GM18499 (cell line): ENCODE measurements at regions not wholly inside any gene's neighbourhood (a gene's known extent, or its start where the extent isn't known, plus 50 kb on each side); places are given as distances from the start of the nearest gene placed in this dataset.

Experiments
- ATAC-seq: cut with Tn5 transposase; IDR thresholded peaks from one replicate; pipeline ENCODE4 v1.9.1; 2021; ENCODE audit warnings: moderate number of reproducible peaks; ENCODE audit not compliant: insufficient read depth, unreplicated experiment

DNA sequence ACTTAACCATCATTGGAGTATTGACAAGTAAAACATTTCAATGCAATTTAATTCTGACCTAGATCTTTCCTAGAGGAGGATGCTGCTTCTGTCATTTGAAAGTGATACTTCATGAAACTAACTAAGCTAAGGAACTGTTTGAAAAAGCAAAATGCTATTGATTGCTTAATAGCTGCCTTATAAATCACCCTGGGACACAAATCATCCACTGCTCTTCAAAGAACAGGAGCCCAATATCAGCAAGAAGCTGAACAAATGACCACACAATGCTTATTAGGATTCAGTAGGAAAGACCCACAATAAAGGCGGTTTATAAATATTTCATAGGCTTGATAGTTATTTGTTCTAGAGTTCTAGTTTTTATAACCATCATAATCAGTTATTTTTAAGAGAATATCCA is 216.3 kb downstream of the TEX36 start:
- ATAC-seq: no peak

DNA sequence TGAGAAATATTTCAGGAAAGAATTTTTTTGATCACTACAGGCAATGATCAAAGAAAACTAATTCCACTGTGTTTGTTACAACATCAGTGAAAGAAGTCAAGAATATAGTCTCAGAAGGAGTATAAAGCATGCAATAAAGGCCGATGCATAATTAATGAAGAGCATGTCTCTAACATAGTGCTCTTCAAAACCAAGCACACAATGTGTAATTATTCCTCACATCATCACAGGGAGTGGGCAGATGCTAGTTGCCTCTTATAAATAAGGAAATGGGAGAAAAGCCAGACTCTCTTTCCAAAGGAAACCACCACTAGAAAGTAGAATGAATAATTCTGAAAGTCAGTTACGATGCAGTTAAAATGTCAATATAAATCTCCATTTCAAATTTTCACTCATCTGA is 220.1 kb downstream of the TEX36 start:
- no peak for ATAC-seq

DNA sequence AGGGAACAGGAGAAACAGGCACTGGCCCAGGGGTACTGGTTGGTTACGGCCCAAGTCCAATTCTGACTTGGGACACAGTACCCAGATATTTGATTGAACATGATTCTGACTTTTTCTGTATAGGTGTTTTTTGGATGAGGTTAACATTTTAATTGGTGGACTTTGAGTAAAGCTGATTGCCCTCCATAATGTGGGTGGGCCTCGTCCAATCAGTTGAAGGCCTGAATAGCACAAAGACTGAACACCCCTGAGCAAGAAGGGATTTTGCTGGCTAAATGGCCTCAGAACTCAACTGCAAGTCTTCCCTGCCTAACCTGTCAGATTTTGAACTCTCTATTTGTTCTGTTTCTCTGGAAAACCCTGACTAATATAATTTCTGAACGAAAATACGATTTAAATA is 222.6 kb downstream of the TEX36 start:
- no peak for ATAC-seq

DNA sequence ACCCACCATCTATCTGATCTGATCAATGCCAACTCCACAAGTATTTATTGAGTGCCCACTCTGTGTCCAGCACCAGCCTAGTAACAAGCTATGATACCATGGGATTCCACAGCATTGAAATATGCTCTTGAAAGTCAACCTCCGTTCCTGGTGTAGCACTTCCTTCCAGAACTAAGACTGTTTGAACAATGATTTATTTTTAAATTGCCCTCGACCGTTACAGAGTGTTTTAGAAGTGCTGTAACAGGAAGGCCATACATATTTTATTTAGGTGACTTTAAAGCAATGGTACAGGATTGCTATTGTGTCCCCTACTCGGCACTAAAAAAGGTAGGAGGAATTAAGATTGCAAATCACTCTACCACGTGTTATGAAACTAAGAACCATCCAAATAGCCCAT is 225.6 kb downstream of the TEX36 start:
- no peak for ATAC-seq

DNA sequence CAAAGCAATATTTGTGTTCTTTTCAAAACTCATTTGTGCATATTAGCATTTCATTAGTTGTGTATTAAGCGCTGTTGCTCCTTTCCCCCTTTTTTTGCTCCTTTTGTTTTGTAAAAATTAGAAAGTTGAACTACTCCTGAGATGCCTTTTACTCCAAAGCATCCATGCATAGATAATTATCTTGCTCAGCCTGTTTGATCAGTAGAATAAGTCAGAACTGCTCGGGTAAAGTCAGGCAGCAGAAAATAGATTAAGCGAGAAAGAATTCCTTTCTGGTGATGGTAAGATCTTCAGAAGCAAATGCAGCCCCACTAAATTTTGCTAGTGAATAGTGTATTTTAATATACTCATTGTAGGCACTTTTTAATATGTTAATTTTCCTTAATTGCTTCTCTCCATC is 227.1 kb downstream of the TEX36 start:
- ATAC-seq: no peak

DNA sequence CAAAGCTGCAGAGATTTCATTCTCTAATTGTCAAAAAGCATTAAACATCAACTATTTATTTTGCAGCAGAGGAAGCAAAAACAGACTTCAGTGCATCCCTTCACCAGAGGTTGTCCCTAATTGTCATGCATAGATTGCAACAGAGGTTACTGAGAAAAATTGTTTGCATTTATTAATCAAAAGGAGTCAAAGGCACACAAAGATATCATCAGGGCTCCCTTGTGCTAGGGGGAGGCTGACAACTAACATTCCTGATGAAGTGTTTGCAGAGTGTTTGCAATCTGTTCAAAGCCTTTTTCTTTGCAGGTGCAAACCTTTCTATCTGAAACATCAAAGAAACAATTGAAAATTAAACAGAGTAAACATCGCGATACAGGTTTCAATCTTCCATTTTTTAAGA is 227.5 kb downstream of the TEX36 start:
- no peak for ATAC-seq

DNA sequence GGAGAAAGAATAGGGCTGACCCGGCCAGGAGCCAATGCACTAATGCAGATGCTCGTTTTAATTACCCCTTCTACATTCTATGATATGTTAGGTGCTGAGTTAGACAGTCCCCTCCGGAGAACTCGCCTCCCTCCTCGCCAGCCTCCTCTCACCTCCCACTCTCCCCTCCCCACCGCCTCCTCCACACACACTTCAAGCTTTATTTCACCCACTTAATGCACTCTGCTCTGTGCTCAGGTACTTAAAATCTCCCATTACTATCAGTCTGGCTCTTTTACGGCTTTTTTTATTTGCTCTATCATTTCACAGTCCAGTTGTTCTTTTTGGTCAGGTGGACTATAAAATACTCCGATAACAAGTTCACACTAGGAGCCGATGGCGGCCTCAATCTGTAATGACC is 231.6 kb downstream of the TEX36 start:
- no peak for ATAC-seq

DNA sequence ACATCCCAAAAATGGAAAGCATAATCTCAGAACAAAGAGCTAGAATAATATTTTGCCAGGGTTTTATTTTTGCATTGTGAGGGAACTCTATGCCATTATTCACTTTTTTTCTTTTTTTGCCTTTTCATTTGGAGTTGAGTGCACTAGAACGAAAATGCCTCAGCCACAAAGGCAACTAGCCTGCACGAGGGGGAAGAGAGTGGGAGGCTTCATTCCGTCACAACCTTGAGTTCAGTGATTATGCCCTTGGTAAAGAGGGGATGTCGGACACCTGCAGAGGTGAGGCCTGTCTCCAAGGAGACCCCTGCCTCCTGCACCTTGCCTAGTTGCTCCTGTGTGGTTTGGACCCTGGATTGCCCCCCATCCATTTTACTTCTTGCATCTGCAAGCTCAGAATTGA is 232.7 kb downstream of the TEX36 start:
- no peak for ATAC-seq

DNA sequence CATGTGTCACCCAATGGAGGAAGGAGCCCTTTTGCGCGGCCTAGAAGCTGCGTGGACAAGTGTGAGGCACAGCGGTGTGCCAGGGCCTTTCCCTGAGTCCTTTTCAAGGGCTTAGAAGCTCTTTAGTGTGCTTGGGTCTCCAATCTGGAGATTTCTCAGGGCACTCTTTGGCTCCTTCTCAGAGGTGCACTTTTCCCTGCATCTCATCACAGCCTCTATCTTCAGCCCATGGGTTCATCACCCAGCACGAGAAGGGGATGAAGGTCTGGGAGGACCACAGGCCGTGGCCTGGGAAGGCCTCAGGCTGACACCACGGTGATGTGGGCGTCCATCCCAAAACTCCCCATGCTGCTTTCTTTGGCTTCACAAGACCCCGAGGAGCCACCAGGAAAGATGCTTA is 233.4 kb downstream of the TEX36 start:
- no peak for ATAC-seq

DNA sequence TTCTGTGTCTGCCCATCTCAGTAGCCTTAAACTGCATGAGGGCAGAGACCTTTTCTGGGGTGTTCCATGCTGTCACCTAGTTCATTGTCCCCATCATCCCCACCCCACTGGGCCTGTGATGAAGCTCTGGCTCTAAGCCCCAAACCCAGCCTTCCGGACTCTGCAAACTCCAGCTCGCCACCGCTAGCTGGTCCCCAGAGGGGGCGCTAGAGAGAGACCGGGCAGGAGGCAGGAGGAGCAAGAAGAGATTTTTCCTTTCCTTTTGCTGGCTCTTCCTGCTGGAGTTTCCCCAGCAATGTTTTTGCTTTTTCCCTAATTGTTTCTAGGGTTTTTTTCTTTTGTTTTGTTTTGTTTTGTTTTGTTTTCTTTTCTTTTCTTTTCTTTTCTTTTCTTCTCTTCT is 234.4 kb downstream of the TEX36 start:
- no peak for ATAC-seq

DNA sequence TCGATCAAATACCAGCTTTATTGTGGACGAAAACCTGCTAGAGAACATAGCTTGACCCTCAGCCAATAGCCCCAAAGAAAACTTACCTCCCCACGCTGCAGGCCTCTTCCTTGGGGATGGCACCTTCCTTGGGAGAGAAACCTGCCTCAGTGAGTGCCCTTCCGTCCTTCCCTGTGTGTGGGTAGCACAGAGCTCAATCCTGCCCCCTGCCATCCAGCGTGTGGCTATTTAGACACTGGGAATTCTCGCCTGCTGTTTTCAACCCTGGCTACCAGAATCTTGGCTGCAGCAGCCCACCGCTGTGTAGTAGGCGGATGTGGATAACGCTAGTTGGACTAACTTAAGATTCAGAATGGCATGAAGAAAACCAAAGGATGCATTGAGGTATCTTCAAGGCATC is 238.2 kb downstream of the TEX36 start:
- ATAC-seq: no peak

DNA sequence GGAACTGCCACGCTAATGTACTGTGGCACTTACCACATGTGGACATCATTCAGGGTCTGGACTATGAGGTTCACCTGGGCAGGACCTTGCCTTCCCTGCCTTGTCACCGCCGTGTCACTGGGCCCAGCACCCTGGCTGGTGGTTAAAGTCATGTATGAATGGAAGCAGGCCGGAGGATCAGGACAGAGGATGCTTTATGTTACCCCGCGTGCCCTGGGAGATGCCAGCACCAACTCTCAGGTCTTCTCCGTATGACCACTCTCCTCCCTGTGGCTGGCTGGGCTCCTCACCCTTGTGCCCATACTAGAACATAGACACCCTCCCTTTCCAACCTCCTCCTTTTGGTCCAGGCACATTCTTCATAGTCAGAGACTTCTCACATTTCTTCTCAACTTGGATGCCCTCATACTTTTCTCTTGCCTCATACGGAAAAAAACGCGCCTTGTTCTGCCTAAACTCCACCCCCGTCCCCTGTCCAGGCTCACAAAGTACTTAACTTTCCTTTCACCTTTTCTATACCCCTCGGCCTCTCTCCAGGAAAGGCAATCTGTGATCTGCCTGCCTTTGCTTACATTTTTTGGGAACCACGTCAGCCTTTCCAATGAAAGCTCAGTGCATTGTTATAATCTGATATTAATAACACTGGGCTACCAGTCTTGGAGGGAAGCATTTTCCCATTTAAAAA is 240.0 kb downstream of the TEX36 start:
- no peak for ATAC-seq

DNA sequence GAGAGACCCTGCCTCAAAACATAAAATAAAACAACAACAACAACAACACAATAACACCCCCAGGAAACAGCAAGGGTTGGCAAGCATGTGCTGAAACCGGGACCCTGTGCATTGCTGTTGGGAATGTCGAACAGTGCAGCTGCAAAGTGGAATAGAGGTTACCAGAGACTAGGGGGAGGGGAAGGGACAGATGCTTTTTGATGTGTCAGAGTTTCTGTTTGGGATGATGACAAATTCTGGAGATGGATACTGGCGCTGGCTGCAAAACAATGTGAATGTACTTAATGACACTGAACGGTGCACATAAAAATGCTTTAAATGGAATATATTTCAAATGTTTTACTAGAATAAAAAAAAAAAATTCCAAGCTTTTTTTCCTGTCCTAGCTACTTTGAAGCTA is 241.8 kb downstream of the TEX36 start:
- no peak for ATAC-seq

DNA sequence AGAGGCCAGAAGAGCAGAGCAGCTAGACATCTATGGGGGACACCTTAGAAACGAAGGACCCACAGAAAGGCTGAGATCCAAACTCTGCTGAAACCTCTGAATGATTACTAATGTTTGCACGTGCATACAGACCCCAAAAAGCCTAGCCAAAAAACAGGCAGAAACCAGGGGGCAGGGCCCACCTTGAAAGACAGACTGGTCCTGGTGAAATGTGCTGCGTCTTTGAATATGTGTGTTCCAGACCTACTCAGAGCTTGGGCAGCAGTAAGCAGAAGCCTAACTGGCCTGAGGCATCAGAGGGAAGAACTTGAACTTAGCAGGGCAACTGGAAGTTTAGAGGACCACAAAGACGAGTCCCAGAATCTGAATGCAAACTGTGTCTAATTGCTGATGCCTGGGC is 251.8 kb downstream of the TEX36 start:
- ATAC-seq: no peak

DNA sequence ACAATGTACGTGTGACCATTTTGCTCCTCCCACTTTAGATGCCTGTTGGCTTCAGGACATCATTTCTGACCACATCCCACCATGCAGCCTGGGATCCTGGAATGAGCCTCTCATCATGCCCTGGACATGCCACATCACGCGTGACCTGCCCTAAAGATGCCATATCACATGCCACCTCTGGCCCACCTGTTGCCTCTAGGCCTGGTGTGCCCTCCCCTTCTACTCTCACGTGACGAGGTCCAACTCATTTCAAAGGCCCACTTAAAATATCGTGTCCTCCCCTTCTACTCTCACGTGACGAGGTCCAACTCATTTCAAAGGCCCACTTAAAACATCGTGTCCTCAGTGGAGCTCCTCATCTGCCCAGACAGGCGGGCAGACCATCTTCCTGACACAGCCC is 254.9 kb downstream of the TEX36 start:
- ATAC-seq: no peak

DNA sequence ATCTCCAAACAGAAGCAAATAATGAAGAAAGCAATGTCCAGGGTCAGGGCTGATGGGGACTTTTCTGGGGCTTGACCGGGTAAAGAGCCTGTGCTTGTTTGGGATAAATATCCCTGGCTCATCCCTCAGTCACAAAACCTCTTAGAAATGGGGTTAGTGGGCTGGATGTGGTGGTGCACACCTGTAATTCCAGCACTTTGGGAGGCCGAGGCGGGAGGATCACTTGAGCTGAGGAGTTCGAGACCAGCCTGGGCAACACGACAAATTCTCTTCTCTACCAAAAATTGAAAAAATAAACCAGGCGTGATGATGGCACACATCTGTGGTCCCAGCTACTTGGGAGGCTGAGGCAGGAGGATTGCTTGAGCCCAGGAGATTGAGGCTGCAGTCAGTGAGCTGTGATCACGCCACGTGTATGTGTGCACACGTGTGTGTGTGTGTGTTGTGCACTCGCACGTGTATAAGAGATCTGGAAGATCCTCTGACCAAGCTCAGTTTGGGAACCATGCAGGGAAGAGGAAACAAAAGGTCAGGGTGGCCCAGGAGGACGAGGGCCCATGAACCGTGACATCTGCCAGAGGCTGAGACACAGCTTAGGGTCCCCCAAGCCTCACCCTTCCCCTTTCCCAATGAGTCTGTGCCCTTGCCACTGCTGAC is 258.6 kb downstream of the TEX36 start:
- no peak for ATAC-seq

DNA sequence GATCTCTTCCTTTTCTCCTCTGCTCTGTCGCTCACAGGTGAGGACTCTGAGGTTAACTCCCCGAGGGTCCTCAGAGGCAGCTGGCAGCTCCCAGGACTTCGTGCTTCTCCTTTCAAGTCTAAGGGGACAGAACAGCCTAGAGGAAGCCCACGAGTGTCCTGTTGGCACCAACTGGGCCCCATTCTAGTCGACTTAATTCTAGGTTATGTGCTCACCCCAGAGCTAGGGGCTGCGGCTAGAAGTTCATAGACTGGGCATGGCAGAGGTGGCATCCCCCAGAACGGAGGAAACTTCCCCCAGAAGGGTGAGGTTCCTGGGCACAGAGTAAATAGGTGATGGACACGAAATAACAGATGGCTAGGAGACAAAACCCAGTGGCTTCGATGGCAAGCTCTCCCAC is 259.4 kb downstream of the TEX36 start:
- ATAC-seq: no peak

DNA sequence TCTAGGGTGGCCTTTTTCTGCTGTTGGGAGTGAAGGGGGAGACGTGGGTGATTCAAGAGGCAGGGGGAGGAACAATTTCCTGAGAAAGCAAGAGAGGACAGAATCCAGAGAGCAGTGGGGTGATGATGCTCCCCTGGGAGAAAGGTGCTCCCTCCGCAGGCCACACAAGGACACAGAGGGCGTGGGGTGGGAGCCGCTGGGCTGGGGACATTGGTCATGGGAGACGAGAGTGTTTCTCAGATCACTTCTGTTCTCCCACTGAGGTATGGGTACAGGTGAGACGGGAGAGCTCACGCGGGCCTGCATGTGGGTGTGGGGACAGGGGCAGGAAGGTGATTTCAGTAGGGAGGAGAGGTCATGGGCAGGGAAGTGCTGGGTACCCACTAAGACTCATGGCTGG is 259.5 kb upstream of the CTBP2 start:
- no peak for ATAC-seq

DNA sequence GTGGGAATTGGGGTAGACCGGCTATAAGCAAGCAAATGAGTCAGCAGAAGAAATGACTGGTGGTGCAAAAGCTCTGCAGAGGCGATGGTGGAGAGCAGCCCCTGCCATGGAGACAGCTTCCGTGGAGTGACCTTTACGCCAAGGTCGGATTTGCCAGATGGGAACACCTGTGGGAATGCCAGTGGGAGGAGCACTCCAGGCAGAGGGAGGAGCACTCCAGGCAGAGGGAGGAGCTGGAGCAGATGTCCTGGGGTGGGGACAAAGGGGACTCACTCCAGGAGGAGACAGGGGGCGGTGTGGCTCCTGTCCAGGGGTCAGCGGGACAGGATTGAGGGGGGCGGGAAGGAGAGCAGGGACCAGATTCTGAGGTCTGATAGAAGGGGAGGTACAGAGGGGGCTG is 258.8 kb upstream of the CTBP2 start:
- ATAC-seq: no peak

DNA sequence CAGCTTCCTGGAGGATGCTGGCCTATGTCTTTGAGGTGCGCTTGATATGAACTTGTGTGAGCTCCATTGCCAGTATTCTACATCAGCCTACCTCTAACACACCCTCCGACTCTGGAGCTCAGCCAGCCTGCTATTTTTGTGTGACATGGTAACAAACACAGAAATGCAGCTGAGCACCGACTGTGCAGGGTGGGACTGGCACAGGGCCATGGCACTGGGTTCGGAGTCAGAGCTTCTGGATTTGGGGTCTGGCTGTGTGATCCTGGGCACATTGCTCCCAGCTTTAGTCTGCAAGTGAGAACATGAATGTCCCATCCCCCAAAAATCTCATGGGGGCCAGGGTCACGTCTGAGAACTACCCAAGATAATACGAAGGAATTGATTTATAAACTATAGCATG is 257.2 kb upstream of the CTBP2 start:
- no peak for ATAC-seq

DNA sequence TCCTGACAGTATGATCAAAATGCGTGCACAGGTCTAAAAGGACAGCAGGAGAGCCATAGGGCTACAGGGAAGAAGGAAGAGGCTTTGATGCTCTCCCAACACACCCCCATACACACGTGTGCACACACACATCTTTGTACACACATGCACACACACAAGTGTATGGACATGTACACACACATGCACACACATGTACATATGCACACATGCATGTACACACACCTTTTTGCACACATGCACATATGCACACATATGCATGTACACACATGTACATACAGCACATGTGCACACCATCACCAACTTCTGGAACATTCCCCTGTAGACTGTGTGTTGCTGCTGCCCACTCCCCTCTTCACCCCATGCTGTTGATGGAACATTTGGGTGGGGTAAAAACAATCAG is 255.6 kb upstream of the CTBP2 start:
- ATAC-seq: no peak

DNA sequence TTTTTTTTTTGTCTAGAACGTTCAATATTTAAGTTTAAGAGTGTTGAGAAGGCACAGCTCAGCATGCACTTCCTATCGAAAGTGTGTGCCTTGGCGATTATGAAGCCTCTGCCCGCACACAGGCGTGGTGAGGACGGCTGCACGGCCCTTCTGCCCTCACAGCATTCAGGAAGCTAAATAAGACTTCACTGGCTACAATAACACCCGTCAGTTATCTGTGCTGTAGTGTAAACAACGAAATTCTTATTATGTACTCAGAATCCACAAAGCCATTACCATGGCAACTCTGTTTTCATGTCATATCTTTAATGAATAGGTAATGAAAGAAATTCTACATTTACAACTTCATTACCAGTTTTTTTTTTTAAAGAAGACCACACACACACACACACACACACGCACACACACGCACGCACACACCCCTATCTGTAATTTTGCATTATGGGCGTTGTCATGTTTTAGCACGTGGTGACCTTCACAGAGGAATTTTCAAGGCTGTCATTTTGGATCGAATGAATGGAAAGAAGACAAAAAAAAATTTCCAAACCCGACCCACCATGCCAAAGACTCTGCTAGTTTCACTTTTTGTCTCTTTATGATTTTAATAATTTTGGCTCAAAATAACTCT is 254.8 kb upstream of the CTBP2 start:
- ATAC-seq: no peak
